GM12892 (cell line): ENCODE measurements at regions not wholly inside any gene's neighbourhood (a gene's known extent, or its start where the extent isn't known, plus 50 kb on each side); places are given as distances from the start of the nearest gene placed in this dataset.

Experiments
- POLR2AphosphoS5 ChIP-seq: IDR thresholded peaks from 2 replicates; pipeline ENCODE4 v1.6.1; 2011; ENCODE audit warnings: low read depth, low read length, control low read depth
- TAF1 ChIP-seq: IDR thresholded peaks from 2 replicates; pipeline ENCODE4 v1.6.1; 2011; ENCODE audit warnings: low read depth, mild to moderate bottlenecking, control low read depth, low read length, borderline replicate concordance

DNA sequence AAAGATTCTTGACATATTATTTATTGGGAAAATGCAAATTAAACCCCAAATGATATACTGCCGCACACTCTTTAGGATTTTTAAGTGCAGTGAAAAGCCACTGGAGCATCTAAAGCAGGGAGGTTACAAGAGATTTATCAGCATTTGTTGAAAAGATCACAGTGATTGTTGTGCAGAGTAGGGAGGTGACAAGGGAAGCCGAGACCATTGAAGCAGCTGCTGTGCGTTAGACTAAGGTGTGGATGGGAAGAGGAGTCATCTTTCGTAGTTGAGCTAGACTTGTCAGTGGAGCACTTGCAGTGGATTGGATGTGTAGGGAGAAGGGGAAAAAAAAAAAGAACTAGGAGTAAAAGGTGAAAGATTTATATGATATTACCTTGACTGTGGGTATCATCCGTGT lies 854.6 kb downstream of the NTRK3 start:
- TF ChIP-seq POLR2AphosphoS5: no peak
- TF ChIP-seq TAF1: no peak
